HCT116 (cell line): ENCODE measurements at regions not wholly inside any gene's neighbourhood (a gene's known extent, or its start where the extent isn't known, plus 50 kb on each side); places are given as distances from the start of the nearest gene placed in this dataset.

ENCODE experiments used
- ATAC-seq: fragments of 200-7000 bp; cut with Tn5 transposase; 2 replicates; pipeline ENCODE4 v1.9.1; 2020; ENCODE audit warnings: mild to moderate bottlenecking, moderate library complexity
- BruUV-seq: library from RNA; stranded (reverse); fragments of 400-500 nt; replicated peaks from 2 replicates; lab custom pipeline; 2021; lab: Mats Ljungman, UMichigan
- CTCF ChIA-PET: fragments of 300-600 bp; sonication (Branson Sonifier 250); formaldehyde crosslinking; loops from one replicate; lab custom pipeline; 2021; ENCODE audit warnings: antibody characterized with exemption; lab: Charles Lee
- POLR2A ChIA-PET: fragments of 300-600, 350-600 bp; sonication (Branson Sonifier 250); formaldehyde crosslinking; loops from one replicate; lab custom pipeline; 2021; ENCODE audit warnings: antibody characterized with exemption; lab: Charles Lee
- RAD21 ChIA-PET, 2 experiments: fragments of 300-600 bp; sonication (Branson Sonifier 250); formaldehyde crosslinking; loops; one replicate each; lab custom pipeline; 2023; ENCODE audit warnings: low total read pairs in 2 of 2; ENCODE audit not compliant: uncharacterized antibody in 2 of 2, unreplicated experiment in 2 of 2, low non-redundant PET in 1 of 2; lab: Charles Lee
- DNase-seq: peaks from one replicate; pipeline ENCODE4 v3.0.0-alpha.2; 2010; ENCODE audit warnings: low read depth, low spot score
- H2AFZ ChIP-seq: fragments of 200-600 bp; shearing (Covaris generic), sonication (generic); 2 replicates; pipeline ENCODE4 v1.6.1; 2017; ENCODE audit warnings: low read depth, mixed run types, mixed read lengths, antibody characterized with exemption, low read length; ENCODE audit not compliant: poor library complexity, severe bottlenecking
- H3K27ac ChIP-seq: 2 replicates; pipeline ENCODE4 v1.5.1; 2012; ENCODE audit warnings: low read depth, low read length
- H3K27me3 ChIP-seq: fragments of 200-600 bp; sonication (generic); 2 replicates; pipeline ENCODE4 v1.6.1; 2016; ENCODE audit warnings: mixed run types, low read length, mixed read lengths; ENCODE audit not compliant: insufficient read depth
- H3K36me3 ChIP-seq, 2 experiments: fragments of 200-500 bp in 1 of 2; fragments of 200-600 bp in 1 of 2; sonication (Bioruptor generic) in 1 of 2; sonication (generic) in 1 of 2; 2 replicates each; pipeline versions ENCODE4 v1.5.1 to v1.6.1; 2014 to 2016; ENCODE audit warnings: low read length in 2 of 2, inconsistent platforms in 1 of 2, mixed read lengths in 1 of 2, mixed run types in 1 of 2; ENCODE audit not compliant: insufficient read depth in 2 of 2, control insufficient read depth in 1 of 2
- H3K4me1 ChIP-seq, 2 experiments: fragments of 200-600 bp in 1 of 2; sonication (generic) in 1 of 2; 2 replicates each; pipeline versions ENCODE4 v1.5.1 to v1.6.1; 2012 to 2017; ENCODE audit warnings: low read length in 2 of 2, inconsistent platforms in 1 of 2, mild to moderate bottlenecking in 1 of 2, mixed read lengths in 1 of 2, mixed run types in 1 of 2, moderate library complexity in 1 of 2; ENCODE audit not compliant: insufficient read depth in 2 of 2, control insufficient read depth in 1 of 2
- H3K4me2 ChIP-seq: fragments of 200-600 bp; sonication (generic); 2 replicates; pipeline ENCODE4 v1.6.1; 2017; ENCODE audit warnings: mixed run types, low read length, mixed read lengths
- H3K4me3 ChIP-seq, 2 experiments: fragments of 200-600 bp in 1 of 2; sonication (generic) in 1 of 2; replicated peaks in 1 of 2; 2 replicates each; pipeline ENCODE4 v1.5.1; 2011 to 2016; ENCODE audit warnings: low read length in 2 of 2, control low read depth in 1 of 2, low read depth in 1 of 2, mild to moderate bottlenecking in 1 of 2, mixed read lengths in 1 of 2, mixed run types in 1 of 2
- H3K79me2 ChIP-seq: fragments of 200-600 bp; sonication (generic); 2 replicates; pipeline ENCODE4 v1.6.1; 2017; ENCODE audit warnings: mild to moderate bottlenecking, mixed run types, low read length, moderate library complexity, mixed read lengths; ENCODE audit not compliant: insufficient read depth
- H3K9ac ChIP-seq: fragments of 200-600 bp; sonication (generic); 2 replicates; pipeline ENCODE4 v1.6.1; 2016; ENCODE audit warnings: low read length, mixed read lengths
- H3K9me2 ChIP-seq: fragments of 200-600 bp; sonication (generic), shearing (Covaris generic); 2 replicates; pipeline ENCODE4 v1.6.1; 2017; ENCODE audit warnings: mixed run types, mild to moderate bottlenecking, moderate library complexity; ENCODE audit not compliant: insufficient read depth
- H3K9me3 ChIP-seq, 2 experiments: fragments of 200-500 bp in 1 of 2; fragments of 200-600 bp in 1 of 2; sonication (Bioruptor generic) in 1 of 2; sonication (generic) in 1 of 2; 2 replicates each; pipeline ENCODE4 v1.6.1; 2014 to 2017; ENCODE audit warnings: low read length in 2 of 2, mixed read lengths in 2 of 2, inconsistent platforms in 1 of 2, low read depth in 1 of 2, mild to moderate bottlenecking in 1 of 2, mixed run types in 1 of 2, moderate library complexity in 1 of 2; ENCODE audit not compliant: control insufficient read depth in 1 of 2, insufficient read depth in 1 of 2
- H4K20me1 ChIP-seq: fragments of 200-600 bp; sonication (generic), shearing (Covaris generic); 2 replicates; pipeline ENCODE4 v1.6.1; 2017; ENCODE audit warnings: mixed run types, mild to moderate bottlenecking, moderate library complexity; ENCODE audit not compliant: insufficient read depth
- CBX3 ChIP-seq: IDR thresholded peaks from 2 replicates; pipeline ENCODE4 v1.6.1; 2012; ENCODE audit warnings: low read depth
- CEBPB ChIP-seq: IDR thresholded peaks from 2 replicates; pipeline ENCODE4 v1.6.1; 2012; ENCODE audit warnings: low read depth
- EGR1 ChIP-seq: IDR thresholded peaks from 2 replicates; pipeline ENCODE4 v1.6.1; 2012; ENCODE audit warnings: low read depth
- ELF1 ChIP-seq: IDR thresholded peaks from 2 replicates; pipeline ENCODE4 v1.6.1; 2012; ENCODE audit warnings: low read depth, borderline replicate concordance
- EZH2 ChIP-seq: fragments of 200-600 bp; sonication (generic); IDR thresholded peaks from 2 replicates; pipeline ENCODE4 v1.6.1; 2017; ENCODE audit warnings: antibody characterized with exemption, mixed run types
- EZH2phosphoT487 ChIP-seq: fragments of 200-600 bp; IDR thresholded peaks from 2 replicates; pipeline ENCODE4 v1.6.1; 2018; ENCODE audit warnings: antibody characterized with exemption, borderline replicate concordance
- JUND ChIP-seq: IDR thresholded peaks from 2 replicates; pipeline ENCODE4 v1.6.1; 2012
- RAD21 ChIP-seq: IDR thresholded peaks from 2 replicates; pipeline ENCODE4 v1.6.1; 2012; ENCODE audit warnings: low read depth, mild to moderate bottlenecking
- SIN3A ChIP-seq: IDR thresholded peaks from 2 replicates; pipeline ENCODE4 v1.6.1; 2012; ENCODE audit warnings: low read depth
- SRF ChIP-seq: IDR thresholded peaks from 2 replicates; pipeline ENCODE4 v1.6.1; 2012; ENCODE audit warnings: low read depth
- ZNF274 ChIP-seq: fragments of 200-500 bp; sonication (Bioruptor generic); IDR thresholded peaks from 2 replicates; pipeline ENCODE4 v1.6.1; 2014; ENCODE audit warnings: mild to moderate bottlenecking, low read depth, low read length, inconsistent platforms
- intact Hi-C: fragments of 100-400 bp; cut with micrococcal nuclease; formaldehyde crosslinking; loops from 2 replicates; pipeline ENCODE4 v1.10.0; 2022
- TF ChIP-seq, protein P1 (sequence below): IDR thresholded peaks from 2 replicates; pipeline ENCODE4 v1.6.1; 2011; ENCODE audit warnings: mild to moderate bottlenecking, low read length, moderate library complexity; ENCODE audit not compliant: insufficient replicate concordance; ENCODE audit errors: extremely low read depth
- TF ChIP-seq, protein P2 (sequence below): IDR thresholded peaks from 2 replicates; pipeline ENCODE4 v1.6.1; 2012; ENCODE audit warnings: low read depth
- TF ChIP-seq, protein P3 (sequence below): IDR thresholded peaks from 2 replicates; pipeline ENCODE4 v1.6.1; 2012
- TF ChIP-seq, protein P4 (sequence below): IDR thresholded peaks from 2 replicates; pipeline ENCODE4 v1.6.1; 2012

DNA sequence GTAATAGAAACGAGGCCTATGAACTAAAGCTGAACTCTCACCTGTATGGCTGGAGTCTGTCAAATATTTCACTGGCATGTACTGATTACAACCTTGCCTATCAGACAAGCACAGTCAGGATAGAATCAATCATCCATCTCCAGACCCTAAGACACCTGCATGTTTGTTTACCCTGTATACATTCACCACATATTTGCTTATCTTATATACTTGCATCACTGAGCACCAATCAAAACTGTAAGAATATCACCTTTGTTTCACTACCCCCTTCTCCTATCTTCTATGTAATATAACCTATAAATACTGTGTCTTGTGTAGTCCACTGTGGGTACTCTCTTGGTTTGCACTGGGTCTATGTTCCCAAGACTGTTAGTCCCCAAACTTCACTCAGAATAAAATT lies 1085.7 kb downstream of the TAF11L14 start:
- CTCF ChIA-PET: no interaction called here
- no peak overlapping the region for H3K9ac ChIP-seq
- no peak overlapping the region for H3K4me2 ChIP-seq
- no peaks in the 10 kb centered on the region for H3K36me3 ChIP-seq
- H2AFZ ChIP-seq: no peak overlapping the region
- no peaks in the 10 kb centered on the region for H3K27me3 ChIP-seq
- intact Hi-C loops: no loop called here
- TF ChIP-seq CEBPB (no peak), CBX3 (no peak), EZH2 (no peak), SIN3A (no peak), RAD21 (no peak), EZH2phosphoT487 (no peak), EGR1 (no peak), ELF1 (no peak), SRF (no peak), JUND (no peak), ZNF274 (no peak)
- TF ChIP-seq, protein P1, sequence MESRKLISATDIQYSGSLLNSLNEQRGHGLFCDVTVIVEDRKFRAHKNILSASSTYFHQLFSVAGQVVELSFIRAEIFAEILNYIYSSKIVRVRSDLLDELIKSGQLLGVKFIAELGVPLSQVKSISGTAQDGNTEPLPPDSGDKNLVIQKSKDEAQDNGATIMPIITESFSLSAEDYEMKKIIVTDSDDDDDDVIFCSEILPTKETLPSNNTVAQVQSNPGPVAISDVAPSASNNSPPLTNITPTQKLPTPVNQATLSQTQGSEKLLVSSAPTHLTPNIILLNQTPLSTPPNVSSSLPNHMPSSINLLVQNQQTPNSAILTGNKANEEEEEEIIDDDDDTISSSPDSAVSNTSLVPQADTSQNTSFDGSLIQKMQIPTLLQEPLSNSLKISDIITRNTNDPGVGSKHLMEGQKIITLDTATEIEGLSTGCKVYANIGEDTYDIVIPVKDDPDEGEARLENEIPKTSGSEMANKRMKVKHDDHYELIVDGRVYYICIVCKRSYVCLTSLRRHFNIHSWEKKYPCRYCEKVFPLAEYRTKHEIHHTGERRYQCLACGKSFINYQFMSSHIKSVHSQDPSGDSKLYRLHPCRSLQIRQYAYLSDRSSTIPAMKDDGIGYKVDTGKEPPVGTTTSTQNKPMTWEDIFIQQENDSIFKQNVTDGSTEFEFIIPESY: no peak
- TF ChIP-seq, protein P2, sequence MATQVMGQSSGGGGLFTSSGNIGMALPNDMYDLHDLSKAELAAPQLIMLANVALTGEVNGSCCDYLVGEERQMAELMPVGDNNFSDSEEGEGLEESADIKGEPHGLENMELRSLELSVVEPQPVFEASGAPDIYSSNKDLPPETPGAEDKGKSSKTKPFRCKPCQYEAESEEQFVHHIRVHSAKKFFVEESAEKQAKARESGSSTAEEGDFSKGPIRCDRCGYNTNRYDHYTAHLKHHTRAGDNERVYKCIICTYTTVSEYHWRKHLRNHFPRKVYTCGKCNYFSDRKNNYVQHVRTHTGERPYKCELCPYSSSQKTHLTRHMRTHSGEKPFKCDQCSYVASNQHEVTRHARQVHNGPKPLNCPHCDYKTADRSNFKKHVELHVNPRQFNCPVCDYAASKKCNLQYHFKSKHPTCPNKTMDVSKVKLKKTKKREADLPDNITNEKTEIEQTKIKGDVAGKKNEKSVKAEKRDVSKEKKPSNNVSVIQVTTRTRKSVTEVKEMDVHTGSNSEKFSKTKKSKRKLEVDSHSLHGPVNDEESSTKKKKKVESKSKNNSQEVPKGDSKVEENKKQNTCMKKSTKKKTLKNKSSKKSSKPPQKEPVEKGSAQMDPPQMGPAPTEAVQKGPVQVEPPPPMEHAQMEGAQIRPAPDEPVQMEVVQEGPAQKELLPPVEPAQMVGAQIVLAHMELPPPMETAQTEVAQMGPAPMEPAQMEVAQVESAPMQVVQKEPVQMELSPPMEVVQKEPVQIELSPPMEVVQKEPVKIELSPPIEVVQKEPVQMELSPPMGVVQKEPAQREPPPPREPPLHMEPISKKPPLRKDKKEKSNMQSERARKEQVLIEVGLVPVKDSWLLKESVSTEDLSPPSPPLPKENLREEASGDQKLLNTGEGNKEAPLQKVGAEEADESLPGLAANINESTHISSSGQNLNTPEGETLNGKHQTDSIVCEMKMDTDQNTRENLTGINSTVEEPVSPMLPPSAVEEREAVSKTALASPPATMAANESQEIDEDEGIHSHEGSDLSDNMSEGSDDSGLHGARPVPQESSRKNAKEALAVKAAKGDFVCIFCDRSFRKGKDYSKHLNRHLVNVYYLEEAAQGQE: no peak
- TF ChIP-seq, protein P3, sequence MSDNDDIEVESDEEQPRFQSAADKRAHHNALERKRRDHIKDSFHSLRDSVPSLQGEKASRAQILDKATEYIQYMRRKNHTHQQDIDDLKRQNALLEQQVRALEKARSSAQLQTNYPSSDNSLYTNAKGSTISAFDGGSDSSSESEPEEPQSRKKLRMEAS: no peak
- TF ChIP-seq, protein P4, sequence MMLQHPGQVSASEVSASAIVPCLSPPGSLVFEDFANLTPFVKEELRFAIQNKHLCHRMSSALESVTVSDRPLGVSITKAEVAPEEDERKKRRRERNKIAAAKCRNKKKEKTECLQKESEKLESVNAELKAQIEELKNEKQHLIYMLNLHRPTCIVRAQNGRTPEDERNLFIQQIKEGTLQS: no peak
- peaks cover 5 to 21% of the 10 kb centered on the region in 2 experiments; a peak in 2 of 4 replicates for H3K9me3 ChIP-seq
- H3K4me1 ChIP-seq: no peaks in the 10 kb centered on the region
- DNase-seq: no peak
- no TSS peak for BruUV-seq
- no peaks in the 10 kb centered on the region for H4K20me1 ChIP-seq
- RAD21 ChIA-PET: no interaction called here
- H3K9me2 ChIP-seq: no peaks in the 10 kb centered on the region
- ATAC-seq: no peak
- H3K4me3 ChIP-seq: no peak overlapping the region
- no peak overlapping the region for H3K27ac ChIP-seq
- H3K79me2 ChIP-seq: no peaks in the 10 kb centered on the region
- POLR2A ChIA-PET: no interaction called here
